ENCODE measurements at regions not wholly inside any gene's neighbourhood (a gene's known extent, or its start where the extent isn't known, plus 50 kb on each side); places are given as distances from the start of the nearest gene placed in this dataset.

GRCh38 chr10:44811072-44811471 lies 100.1 kb upstream of the TMEM72 start:
- H3K9me3 ChIP-seq (ENCODE audit: control insufficient read depth in 4 of 4, insufficient read depth in 3 of 4, low read length in 3 of 4), result peaks cover 0 to 2% (median 0%) of the 10 kb centered on the region in 4 donors
- ATAC-seq (ENCODE audit: insufficient read depth, low FRiP score), result no peak
- no peak overlapping the region for H3K4me3 ChIP-seq
- 33 to 43% methylated on average over 3 of the region's 3 CpGs for WGBS, 2 donors
- H3K9ac ChIP-seq (ENCODE audit: insufficient read depth in 1 of 2, low read length in 2 of 2), result no peak overlapping the region
- no peaks in the 10 kb centered on the region for H3K36me3 ChIP-seq (ENCODE audit: control insufficient read depth in 4 of 4, insufficient read depth in 4 of 4, low read length in 4 of 4)
- peaks cover 0 to 13% (median 8%) of the 10 kb centered on the region in 5 donors for H3K4me1 ChIP-seq (ENCODE audit: control insufficient read depth in 5 of 5, insufficient read depth in 5 of 5, low read length in 5 of 5)
- no peaks in the 10 kb centered on the region for H3K27me3 ChIP-seq (ENCODE audit: control insufficient read depth in 3 of 3, insufficient read depth in 3 of 3, low read length in 2 of 3)
- TF ChIP-seq CTCF (IDR thresholded peaks at IDR 0.05; ENCODE audit: control extremely low read depth, extremely low read depth), result no peak
- peak in 2 of 3 donors; percentile 46 to 67 for DNase-seq
- H3K27ac ChIP-seq (ENCODE audit: low read depth in 1 of 2, low read length in 1 of 2), result no peak overlapping the region

GRCh38 chr10:44813201-44813600 lies 97.9 kb upstream of the TMEM72 start:
- 83 to 89% methylated on average over 3 of the region's 3 CpGs for WGBS, 2 donors
- Histone ChIP-seq H3K9ac (ENCODE audit: insufficient read depth in 1 of 2, low read length in 2 of 2) (no peak overlapping the region), H3K36me3 (ENCODE audit: control insufficient read depth in 4 of 4, insufficient read depth in 4 of 4, low read length in 4 of 4) (no peaks in the 10 kb centered on the region), H3K27ac (ENCODE audit: low read depth in 1 of 2, low read length in 1 of 2) (no peak overlapping the region), H3K9me3 (ENCODE audit: control insufficient read depth in 4 of 4, insufficient read depth in 3 of 4, low read length in 3 of 4) (peaks cover 0 to 2% (median 0%) of the 10 kb centered on the region in 4 donors), H3K4me1 (ENCODE audit: control insufficient read depth in 5 of 5, insufficient read depth in 5 of 5, low read length in 5 of 5) (peaks cover 0 to 18% (median 1%) of the 10 kb centered on the region in 5 donors), H3K27me3 (ENCODE audit: control insufficient read depth in 3 of 3, insufficient read depth in 3 of 3, low read length in 2 of 3) (no peaks in the 10 kb centered on the region), H3K4me3 (no peak overlapping the region)
- ATAC-seq (ENCODE audit: insufficient read depth, low FRiP score) (no peak), DNase-seq (no peak)
- TF ChIP-seq CTCF (IDR thresholded peaks at IDR 0.05; ENCODE audit: control extremely low read depth, extremely low read depth), result no peak

GRCh38 chr10:44814929-44815328 lies 96.2 kb upstream of the TMEM72 start:
- Histone ChIP-seq H3K9ac (ENCODE audit: insufficient read depth in 1 of 2, low read length in 2 of 2) (no peak overlapping the region), H3K27me3 (ENCODE audit: control insufficient read depth in 3 of 3, insufficient read depth in 3 of 3, low read length in 2 of 3) (no peaks in the 10 kb centered on the region), H3K4me3 (no peak overlapping the region), H3K27ac (ENCODE audit: low read depth in 1 of 2, low read length in 1 of 2) (no peak overlapping the region), H3K36me3 (ENCODE audit: control insufficient read depth in 4 of 4, insufficient read depth in 4 of 4, low read length in 4 of 4) (no peaks in the 10 kb centered on the region), H3K9me3 (ENCODE audit: control insufficient read depth in 4 of 4, insufficient read depth in 3 of 4, low read length in 3 of 4) (peaks cover 0 to 2% (median 0%) of the 10 kb centered on the region in 4 donors), H3K4me1 (ENCODE audit: control insufficient read depth in 5 of 5, insufficient read depth in 5 of 5, low read length in 5 of 5) (peaks cover 0 to 28% (median 4%) of the 10 kb centered on the region in 5 donors)
- 85 to 87% methylated on average over 2 of the region's 2 CpGs for WGBS, 2 donors
- no peak for ATAC-seq (ENCODE audit: insufficient read depth, low FRiP score)
- DNase-seq, result no peak
- TF ChIP-seq CTCF (IDR thresholded peaks at IDR 0.05; ENCODE audit: control extremely low read depth, extremely low read depth), result no peak

GRCh38 chr10:44818041-44818649 lies 93.0 kb upstream of the TMEM72 start:
- Histone ChIP-seq H3K27me3 (ENCODE audit: control insufficient read depth in 3 of 3, insufficient read depth in 3 of 3, low read length in 2 of 3) (no peaks in the 10 kb centered on the region), H3K4me3 (no peak overlapping the region), H3K4me1 (ENCODE audit: control insufficient read depth in 5 of 5, insufficient read depth in 5 of 5, low read length in 5 of 5) (peaks cover 0 to 17% (median 0%) of the 10 kb centered on the region in 5 donors), H3K27ac (ENCODE audit: low read depth in 1 of 2, low read length in 1 of 2) (no peak overlapping the region), H3K36me3 (ENCODE audit: control insufficient read depth in 4 of 4, insufficient read depth in 4 of 4, low read length in 4 of 4) (no peaks in the 10 kb centered on the region), H3K9me3 (ENCODE audit: control insufficient read depth in 4 of 4, insufficient read depth in 3 of 4, low read length in 3 of 4) (peaks cover 0 to 2% (median 0%) of the 10 kb centered on the region in 4 donors), H3K9ac (ENCODE audit: insufficient read depth in 1 of 2, low read length in 2 of 2) (no peak overlapping the region)
- no peak for ATAC-seq (ENCODE audit: insufficient read depth, low FRiP score)
- DNase-seq, result peak in 2 of 3 donors; percentile 57 to 75
- 86 to 92% methylated on average over 6 of the region's 6 CpGs for WGBS, 2 donors
- no peak for TF ChIP-seq CTCF (IDR thresholded peaks at IDR 0.05; ENCODE audit: control extremely low read depth, extremely low read depth)
